RWPE1 (cell line): ENCODE measurements at regions not wholly inside any gene's neighbourhood (a gene's known extent, or its start where the extent isn't known, plus 50 kb on each side); places are given as distances from the start of the nearest gene placed in this dataset.

ENCODE experiments used
- CTCF ChIA-PET: fragments of 350-600 bp; sonication (Branson Sonifier 250); formaldehyde crosslinking; extraction: SDS; loops from one replicate; lab custom pipeline; 2021; lab: Yijun Ruan, JAX
- POLR2A ChIA-PET: fragments of 400-600 bp; formaldehyde crosslinking; extraction: SDS; loops from one replicate; lab custom pipeline; 2020; ENCODE audit warnings: antibody characterized with exemption; ENCODE audit not compliant: low non-redundant PET; lab: Yijun Ruan, JAX
- DNase-seq: peaks from one replicate; pipeline ENCODE4 v3.0.0; 2012; ENCODE audit warnings: low spot score
- H3K27ac ChIP-seq: fragments of 450-650 bp; 2 replicates; pipeline ENCODE4 v1.5.1; 2017
- CTCF ChIP-seq: fragments of 450-650 bp; conservative IDR thresholded peaks from 2 replicates; pipeline ENCODE4 v1.5.1; 2017; ENCODE audit warnings: low read depth, mild to moderate bottlenecking

GRCh38 chr11:56905936-56906335 is 82.8 kb upstream of the OR5AK2 start:
- peak; percentile 35 for DNase-seq
- no peak for TF ChIP-seq CTCF
- CTCF ChIA-PET = no interaction called here
- H3K27ac ChIP-seq = no peak overlapping the region
- POLR2A ChIA-PET = no interaction called here

- TF ChIP-seq CTCF = no peak
- no peak for DNase-seq
- CTCF ChIA-PET = interaction anchor here (0.8 kb wide), 1 partner anchor 64 kb away, joined by 3 read pairs; no protein-coding TSS in a partner anchor
- no peak overlapping the region for H3K27ac ChIP-seq
- POLR2A ChIA-PET = no interaction called here
Observed at GRCh38 chr11:56905442-56905841, 83.3 kb upstream of the OR5AK2 start.

- DNase-seq = no peak
- TF ChIP-seq CTCF = no peak
- no peak overlapping the region for H3K27ac ChIP-seq
- ChIA-PET POLR2A (no interaction called here), CTCF (no interaction called here)
Observed at GRCh38 chr11:56898856-56899255, 89.9 kb upstream of the OR5AK2 start.

- CTCF ChIA-PET = no interaction called here
- TF ChIP-seq CTCF = no peak
- H3K27ac ChIP-seq = no peak overlapping the region
- POLR2A ChIA-PET = no interaction called here
- DNase-seq = no peak
Observed at GRCh38 chr11:56890584-56891305, 98.0 kb upstream of the OR5AK2 start.

- CTCF ChIA-PET = no interaction called here
- H3K27ac ChIP-seq = no peak overlapping the region
- POLR2A ChIA-PET = no interaction called here
Observed at GRCh38 chr11:56889986-56890385, 98.7 kb upstream of the OR5AK2 start.

GRCh38 chr11:56887940-56888339 is 100.8 kb upstream of the OR5AK2 start:
- TF ChIP-seq CTCF = no peak
- CTCF ChIA-PET = interaction anchor here (0.6 kb wide), 1 partner anchor 336 kb away, joined by 4 read pairs; no protein-coding TSS in a partner anchor
- DNase-seq = no peak
- POLR2A ChIA-PET = no interaction called here
- H3K27ac ChIP-seq = no peak overlapping the region

More at GRCh38 chr11:56889986-56890385, 98.7 kb upstream of the OR5AK2 start:
- no peak for DNase-seq
- TF ChIP-seq CTCF = no peak
